ENCODE measurements at regions not wholly inside any gene's neighbourhood (a gene's known extent, or its start where the extent isn't known, plus 50 kb on each side); places are given as distances from the start of the nearest gene placed in this dataset.

GRCh38 chr7:12772768-12773167, 85.3 kb downstream of the ARL4A start:
- POLR2A ChIA-PET = no interaction called here
- TF ChIP-seq KDM1A (IDR thresholded peaks at IDR 0.05; ENCODE audit: borderline replicate concordance) = no peak
- TF ChIP-seq RB1 (IDR thresholded peaks at IDR 0.05; ENCODE audit: borderline replicate concordance) = no peak
- no peak for TF ChIP-seq POLR2AphosphoS5 (IDR thresholded peaks at IDR 0.05; ENCODE audit: low read length)
- no peak for TF ChIP-seq MTA2 (IDR thresholded peaks at IDR 0.05; ENCODE audit: low read depth)
- TF ChIP-seq BMI1 (IDR thresholded peaks at IDR 0.05; ENCODE audit: borderline replicate concordance) = no peak
- no peak for TF ChIP-seq POU2F2 (IDR thresholded peaks at IDR 0.05; ENCODE audit: borderline replicate concordance, low read depth, low read length)
- no peak for TF ChIP-seq RFX5 (IDR thresholded peaks at IDR 0.05; ENCODE audit: low read depth, low read length)
- TF ChIP-seq SPI1 (IDR thresholded peaks at IDR 0.05; ENCODE audit: borderline replicate concordance, insufficient read depth, low read depth, low read length) = no peak
- no peak for TF ChIP-seq ZZZ3 (IDR thresholded peaks at IDR 0.05; ENCODE audit: control insufficient read depth, insufficient read length, low read depth)
- no peak for TF ChIP-seq FOXK2 (IDR thresholded peaks at IDR 0.05)
- TF ChIP-seq EGR1 (IDR thresholded peaks at IDR 0.05; ENCODE audit: borderline replicate concordance in 1 of 2, low read depth in 2 of 2, low read length in 2 of 2) = no peak
- no peak for TF ChIP-seq MYC (IDR thresholded peaks at IDR 0.05; ENCODE audit: insufficient read depth, insufficient read length, insufficient replicate concordance, low read length, severe bottlenecking)
- TF ChIP-seq YY1 (IDR thresholded peaks at IDR 0.05; ENCODE audit: low read depth, low read length) = no peak
- CTCF ChIA-PET = no interaction called here

More at GRCh38 chr7:12772768-12773167, 85.3 kb downstream of the ARL4A start:
- Histone ChIP-seq H3K36me3 (ENCODE audit: control insufficient read depth in 2 of 2, insufficient read depth in 2 of 2, low read length in 1 of 2) (no peaks in the 10 kb centered on the region), H4K20me1 (ENCODE audit: control insufficient read depth, insufficient read depth) (no peaks in the 10 kb centered on the region), H3K9ac (ENCODE audit: control insufficient read depth, insufficient read depth, low read length) (no peak overlapping the region), H3K9me3 (replicated peaks; ENCODE audit: control insufficient read depth, insufficient read depth, low read length) (no peaks in the 10 kb centered on the region), H3K27ac (ENCODE audit: control insufficient read depth, insufficient read depth) (no peak overlapping the region), H2AFZ (ENCODE audit: control insufficient read depth, low read depth, low read length) (no peak overlapping the region), H3K4me1 (ENCODE audit: control insufficient read depth, insufficient read depth, low read length) (no peaks in the 10 kb centered on the region), H3K4me2 (ENCODE audit: control insufficient read depth, insufficient read depth) (no peak overlapping the region), H3K27me3 (replicated peaks in 1 of 2; ENCODE audit: control insufficient read depth in 2 of 2, insufficient read depth in 2 of 2, low read length in 1 of 2) (no peaks in the 10 kb centered on the region), H3K79me2 (ENCODE audit: control insufficient read depth, insufficient read depth, low read length) (no peaks in the 10 kb centered on the region), H3K4me3 (no peak overlapping the region)
- FAIRE-seq (no peak), DNase-seq (ENCODE audit: low read depth, low spot score) (no peak), ATAC-seq (no peak)
- ChIA-PET SMC1A (ENCODE audit: uncharacterized antibody, unreplicated experiment) (no interaction called here), RAD21 (ENCODE audit: unreplicated experiment) (no interaction called here)
- in situ Hi-C loops (cut with MboI) = no loop called here
- intact Hi-C loops (cut with micrococcal nuclease; ENCODE audit: unreplicated experiment) = no loop called here
- 31% methylated on average over 4 of the region's 4 CpGs for WGBS (ENCODE audit: insufficient coverage, insufficient replicate concordance, low lambda C conversion rate, missing lambda C conversion rate)
- no TSS peak for BruUV-seq (replicated peaks)

Measured in GM12878 (cell line).